ENCODE measurements at regions not wholly inside any gene's neighbourhood (a gene's known extent, or its start where the extent isn't known, plus 50 kb on each side); places are given as distances from the start of the nearest gene placed in this dataset.

DNA sequence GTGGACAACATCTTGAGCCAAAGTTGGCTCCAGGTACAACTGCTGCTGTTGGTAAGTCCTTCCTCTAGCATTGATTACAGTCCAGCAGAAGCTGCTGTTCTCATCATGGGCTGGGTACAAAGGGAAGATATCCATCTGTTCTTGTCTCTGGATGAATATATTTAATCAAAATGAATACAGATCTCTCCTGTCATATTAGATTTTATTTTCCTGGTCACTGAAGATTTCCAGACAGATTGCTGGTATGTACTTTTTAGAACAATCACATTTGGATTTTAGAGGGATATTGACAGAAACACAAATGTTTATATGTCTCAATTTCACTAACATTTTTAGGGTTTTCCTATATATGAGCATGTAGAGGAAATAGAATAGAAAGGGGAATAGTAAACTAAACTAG is 155.4 kb upstream of the FHL2 start:
- TF ChIP-seq, protein P1, sequence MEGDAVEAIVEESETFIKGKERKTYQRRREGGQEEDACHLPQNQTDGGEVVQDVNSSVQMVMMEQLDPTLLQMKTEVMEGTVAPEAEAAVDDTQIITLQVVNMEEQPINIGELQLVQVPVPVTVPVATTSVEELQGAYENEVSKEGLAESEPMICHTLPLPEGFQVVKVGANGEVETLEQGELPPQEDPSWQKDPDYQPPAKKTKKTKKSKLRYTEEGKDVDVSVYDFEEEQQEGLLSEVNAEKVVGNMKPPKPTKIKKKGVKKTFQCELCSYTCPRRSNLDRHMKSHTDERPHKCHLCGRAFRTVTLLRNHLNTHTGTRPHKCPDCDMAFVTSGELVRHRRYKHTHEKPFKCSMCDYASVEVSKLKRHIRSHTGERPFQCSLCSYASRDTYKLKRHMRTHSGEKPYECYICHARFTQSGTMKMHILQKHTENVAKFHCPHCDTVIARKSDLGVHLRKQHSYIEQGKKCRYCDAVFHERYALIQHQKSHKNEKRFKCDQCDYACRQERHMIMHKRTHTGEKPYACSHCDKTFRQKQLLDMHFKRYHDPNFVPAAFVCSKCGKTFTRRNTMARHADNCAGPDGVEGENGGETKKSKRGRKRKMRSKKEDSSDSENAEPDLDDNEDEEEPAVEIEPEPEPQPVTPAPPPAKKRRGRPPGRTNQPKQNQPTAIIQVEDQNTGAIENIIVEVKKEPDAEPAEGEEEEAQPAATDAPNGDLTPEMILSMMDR (conservative IDR thresholded peaks at IDR 0.05; ENCODE audit: low read depth, low read length), result no peak
- no peak for TF ChIP-seq EZH2 (IDR thresholded peaks at IDR 0.05; ENCODE audit: borderline replicate concordance, low read depth, low read length, poor library complexity, severe bottlenecking)
